ENCODE measurements at regions not wholly inside any gene's neighbourhood (a gene's known extent, or its start where the extent isn't known, plus 50 kb on each side); places are given as distances from the start of the nearest gene placed in this dataset.
"Not testable (repeated sequence)": the region's sequence is repeated elsewhere in the genome, so short reads cannot be mapped to it uniquely, and the experiment has no call there.

- Histone ChIP-seq H3K9me3 (replicated peaks in 1 of 3) (no peaks in the 10 kb centered on the region), H3K4me3 (no peak overlapping the region), H3K36me3 (replicated peaks in 1 of 2) (no peaks in the 10 kb centered on the region), H3K4me1 (replicated peaks in 1 of 2) (no peaks in the 10 kb centered on the region), H3K27ac (no peak overlapping the region), H3K27me3 (no peaks in the 10 kb centered on the region)
- DNase-seq = no peak
- intact Hi-C loops (cut with DNase I) = no loop called here
- 11 to 31% (median 22%) methylated on average over 1 of the region's 1 CpG for WGBS, 4 donors
- no peak for TF ChIP-seq POLR2A (IDR thresholded peaks at IDR 0.05)
- no peak for TF ChIP-seq CTCF (IDR thresholded peaks at IDR 0.05)
Measured at GRCh38 chr6:82493467-82493866, 129.8 kb downstream of the TPBG start.

- no peak for TF ChIP-seq CTCF (IDR thresholded peaks at IDR 0.05)
- TF ChIP-seq POLR2A (IDR thresholded peaks at IDR 0.05) = no peak
- H3K27me3 ChIP-seq = no peaks in the 10 kb centered on the region
- no peak for DNase-seq
- no peak overlapping the region for H3K27ac ChIP-seq
- no peaks in the 10 kb centered on the region for H3K9me3 ChIP-seq (replicated peaks in 1 of 3)
- H3K4me3 ChIP-seq = no peak overlapping the region
- H3K36me3 ChIP-seq (replicated peaks in 1 of 2) = no peaks in the 10 kb centered on the region
- no peaks in the 10 kb centered on the region for H3K4me1 ChIP-seq (replicated peaks in 1 of 2)
- intact Hi-C loops (cut with DNase I) = no loop called here
Measured at GRCh38 chr6:82494367-82494766, 130.8 kb downstream of the TPBG start.

GRCh38 chr6:82501901-82502300 is 138.3 kb downstream of the TPBG start:
- H3K36me3 ChIP-seq (replicated peaks in 1 of 2); H3K27me3 ChIP-seq; H3K9me3 ChIP-seq (replicated peaks in 1 of 3); DNase-seq; intact Hi-C loops (cut with DNase I); H3K4me3 ChIP-seq; H3K4me1 ChIP-seq (replicated peaks in 1 of 2); H3K27ac ChIP-seq: not testable (repeated sequence)
- 67 to 83% (median 80%) methylated on average over 1 to 5 of the region's 5 CpGs for WGBS, 4 donors

GRCh38 chr6:82506526-82506925 is 142.9 kb downstream of the TPBG start:
- DNase-seq = no peak

More at GRCh38 chr6:82506526-82506925, 142.9 kb downstream of the TPBG start:
- no peak overlapping the region for H3K4me3 ChIP-seq
- no peaks in the 10 kb centered on the region for H3K4me1 ChIP-seq (replicated peaks in 1 of 2)
- no peaks in the 10 kb centered on the region for H3K36me3 ChIP-seq (replicated peaks in 1 of 2)
- H3K27ac ChIP-seq = no peak overlapping the region
- no peaks in the 10 kb centered on the region for H3K9me3 ChIP-seq (replicated peaks in 1 of 3)
- intact Hi-C loops (cut with DNase I) = no loop called here
- H3K27me3 ChIP-seq = no peaks in the 10 kb centered on the region
- TF ChIP-seq CTCF (IDR thresholded peaks at IDR 0.05) (no peak), POLR2A (IDR thresholded peaks at IDR 0.05) (no peak)
- 42 to 67% (median 58%) methylated on average over 1 of the region's 1 CpG for WGBS, 4 donors
